GM13977 (cell line): ENCODE measurements at regions not wholly inside any gene's neighbourhood (a gene's known extent, or its start where the extent isn't known, plus 50 kb on each side); places are given as distances from the start of the nearest gene placed in this dataset.

Experiments used
- DNase-seq: peaks from one replicate; pipeline ENCODE4 v3.0.0; 2012; ENCODE audit warnings: low spot score
- in situ Hi-C: fragments of 300-500 bp; cut with MboI; formaldehyde crosslinking; loops from one replicate; pipeline ENCODE4 v1.12.0; 2022; ENCODE audit warnings: low sequenced_read_pairs, low pct_unique_long_range_greater_than_20kb, mixed read lengths, inconsistent platforms; ENCODE audit not compliant: unreplicated experiment
- TF ChIP-seq, protein P1 (sequence below): IDR thresholded peaks from 2 replicates; pipeline ENCODE4 v1.5.1; 2012; ENCODE audit warnings: mild to moderate bottlenecking, control low read depth; ENCODE audit not compliant: insufficient read depth; ENCODE audit errors: extremely low read depth, missing control alignments

DNA sequence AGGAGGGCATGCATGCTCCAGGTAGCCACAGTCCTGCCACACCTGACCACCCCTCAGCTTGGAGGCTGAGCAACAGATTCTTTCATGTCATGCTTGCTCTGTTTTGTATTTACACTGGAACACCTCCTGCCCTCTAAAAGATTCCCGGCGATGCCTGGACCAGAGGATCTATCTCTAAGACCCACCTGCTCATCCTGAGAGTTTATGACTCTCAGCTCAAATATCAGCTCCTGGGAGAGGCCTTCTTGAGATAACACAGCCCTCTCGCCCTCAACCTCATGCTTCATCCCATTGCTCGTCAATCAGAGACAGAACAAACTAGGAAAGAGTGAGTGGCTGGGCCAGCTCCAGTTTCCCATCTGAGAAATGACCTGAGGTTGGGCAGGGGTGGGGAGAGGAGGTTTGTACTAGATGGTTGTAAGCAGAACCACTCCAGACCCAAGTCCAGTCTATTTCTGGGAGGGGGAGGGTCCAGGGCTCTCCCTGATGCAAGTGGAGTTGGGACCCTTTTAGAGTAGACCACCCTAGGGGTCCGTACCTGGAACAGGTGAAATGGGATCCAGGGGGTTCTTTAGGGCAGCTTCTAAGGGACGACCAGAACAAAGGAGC is 524.5 kb downstream of the MATN1 start:
- no peak for DNase-seq
- TF ChIP-seq, protein P1, sequence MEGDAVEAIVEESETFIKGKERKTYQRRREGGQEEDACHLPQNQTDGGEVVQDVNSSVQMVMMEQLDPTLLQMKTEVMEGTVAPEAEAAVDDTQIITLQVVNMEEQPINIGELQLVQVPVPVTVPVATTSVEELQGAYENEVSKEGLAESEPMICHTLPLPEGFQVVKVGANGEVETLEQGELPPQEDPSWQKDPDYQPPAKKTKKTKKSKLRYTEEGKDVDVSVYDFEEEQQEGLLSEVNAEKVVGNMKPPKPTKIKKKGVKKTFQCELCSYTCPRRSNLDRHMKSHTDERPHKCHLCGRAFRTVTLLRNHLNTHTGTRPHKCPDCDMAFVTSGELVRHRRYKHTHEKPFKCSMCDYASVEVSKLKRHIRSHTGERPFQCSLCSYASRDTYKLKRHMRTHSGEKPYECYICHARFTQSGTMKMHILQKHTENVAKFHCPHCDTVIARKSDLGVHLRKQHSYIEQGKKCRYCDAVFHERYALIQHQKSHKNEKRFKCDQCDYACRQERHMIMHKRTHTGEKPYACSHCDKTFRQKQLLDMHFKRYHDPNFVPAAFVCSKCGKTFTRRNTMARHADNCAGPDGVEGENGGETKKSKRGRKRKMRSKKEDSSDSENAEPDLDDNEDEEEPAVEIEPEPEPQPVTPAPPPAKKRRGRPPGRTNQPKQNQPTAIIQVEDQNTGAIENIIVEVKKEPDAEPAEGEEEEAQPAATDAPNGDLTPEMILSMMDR, result no peak
- in situ Hi-C loops, result no loop called here

DNA sequence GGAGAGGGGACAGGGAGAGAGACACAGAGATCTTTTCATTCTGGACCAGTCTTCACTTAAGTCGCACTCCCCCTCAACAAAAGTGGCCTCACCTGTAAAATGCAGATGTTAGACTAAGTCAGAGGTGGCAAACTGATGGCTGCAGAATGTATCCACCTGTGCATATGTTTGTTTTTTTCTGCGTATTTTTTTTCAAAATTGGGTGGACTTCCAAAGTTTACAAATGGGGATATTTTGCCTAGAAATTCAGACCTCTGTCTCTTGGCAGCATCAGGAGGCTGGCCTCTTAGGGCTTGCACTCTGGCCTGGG is 525.0 kb downstream of the MATN1 start:
- no peak for DNase-seq
- in situ Hi-C loops, result no loop called here
- TF ChIP-seq, protein P1, result no peak

DNA sequence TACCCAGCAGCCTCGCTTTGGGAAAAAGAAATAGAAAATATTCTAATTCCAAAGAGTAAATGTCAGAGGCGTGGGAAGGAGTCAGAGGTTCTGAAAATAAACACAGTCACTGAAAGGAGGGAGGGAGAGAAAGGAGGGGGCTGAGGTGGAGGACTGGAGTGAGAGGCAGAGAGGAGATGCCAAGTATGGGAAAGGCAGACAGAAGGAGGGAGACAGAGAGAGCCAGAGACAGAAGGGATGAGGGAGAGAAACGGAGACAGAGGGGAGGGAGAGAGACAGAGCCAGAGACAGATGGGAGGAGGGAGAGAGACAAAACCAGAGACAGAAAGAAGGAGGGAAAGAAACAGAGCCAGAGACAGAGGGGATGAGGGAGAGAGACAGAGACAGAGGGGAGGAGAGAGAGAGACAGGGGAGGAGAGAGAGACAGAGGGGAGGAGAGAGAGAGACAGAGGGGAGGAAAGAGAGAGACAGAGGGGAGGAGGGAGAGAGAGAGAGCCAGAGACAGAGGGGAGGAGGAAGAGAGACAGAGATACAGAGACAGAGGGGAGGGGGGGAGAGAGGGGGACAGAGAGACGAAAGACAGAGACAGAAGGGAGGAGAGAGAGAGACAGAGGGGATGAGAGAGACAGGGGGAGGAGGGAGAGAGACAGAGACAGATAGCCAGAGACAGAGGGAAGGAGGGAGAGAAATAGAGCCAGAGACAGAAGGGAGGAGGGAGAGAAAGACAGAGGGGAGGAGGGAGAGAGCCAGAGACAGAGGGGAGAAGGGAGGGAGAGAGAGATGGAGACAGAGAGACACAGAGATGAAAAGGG is 525.5 kb downstream of the MATN1 start:
- in situ Hi-C loops, result no loop called here
- TF ChIP-seq, protein P1, result no peak
- DNase-seq, result no peak

DNA sequence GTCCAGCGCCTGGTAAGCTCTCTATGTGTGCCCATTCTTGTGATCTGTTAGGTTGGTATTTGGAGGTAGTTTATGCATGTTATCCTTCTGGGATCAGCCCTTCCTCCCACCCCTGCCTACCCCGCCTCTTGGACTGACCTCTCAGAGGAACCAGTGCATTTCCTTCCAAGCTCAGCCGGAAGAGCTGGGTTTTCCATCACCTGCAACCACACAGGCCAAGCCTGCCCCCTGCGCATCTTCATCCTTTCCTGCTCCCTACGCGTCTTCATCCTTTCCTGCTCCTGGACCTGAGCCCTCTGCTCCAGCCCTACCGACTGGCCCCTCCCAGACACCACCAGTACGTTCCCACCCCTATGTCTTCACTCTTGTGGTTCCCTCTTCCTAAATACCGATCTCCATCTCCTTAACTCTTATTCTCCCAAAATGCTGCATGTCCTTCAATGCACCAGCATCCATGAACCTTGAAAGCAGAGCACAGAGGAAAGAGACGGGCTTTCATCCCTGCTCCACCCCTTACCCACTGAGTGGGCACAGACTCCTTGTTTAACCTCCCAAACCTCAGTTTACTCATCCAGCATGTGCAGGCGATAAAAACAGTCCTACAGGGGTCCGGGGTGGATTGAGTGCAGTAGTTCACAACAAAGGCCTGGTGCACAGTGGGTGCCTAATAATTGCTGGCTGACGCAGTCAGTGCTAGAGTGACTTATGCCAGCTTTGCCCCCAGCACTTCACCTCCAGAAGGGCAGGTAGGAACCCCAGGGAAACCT is 526.3 kb downstream of the MATN1 start:
- in situ Hi-C loops, result no loop called here
- TF ChIP-seq, protein P1, result no peak
- no peak for DNase-seq

DNA sequence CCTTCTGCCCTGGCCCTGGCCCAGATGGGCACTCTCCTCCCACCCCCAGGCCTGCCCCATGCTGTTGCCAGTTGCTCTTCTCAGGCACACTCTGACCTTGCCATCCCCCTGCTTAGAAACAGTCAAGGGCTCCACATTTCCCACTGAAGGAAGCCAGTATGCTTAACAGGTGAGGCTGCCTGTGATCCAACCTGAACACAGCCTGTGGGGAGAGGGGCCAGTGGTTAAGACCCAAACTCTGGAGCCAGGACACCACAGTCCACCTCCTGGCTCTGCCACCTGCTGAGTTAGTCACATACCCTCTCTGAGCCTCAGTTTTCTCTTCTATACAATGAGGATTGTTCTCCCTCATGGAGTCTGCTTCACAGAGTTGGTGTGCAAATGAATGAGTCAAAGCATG is 526.9 kb downstream of the MATN1 start:
- TF ChIP-seq, protein P1, result no peak
- in situ Hi-C loops, result no loop called here
- no peak for DNase-seq

DNA sequence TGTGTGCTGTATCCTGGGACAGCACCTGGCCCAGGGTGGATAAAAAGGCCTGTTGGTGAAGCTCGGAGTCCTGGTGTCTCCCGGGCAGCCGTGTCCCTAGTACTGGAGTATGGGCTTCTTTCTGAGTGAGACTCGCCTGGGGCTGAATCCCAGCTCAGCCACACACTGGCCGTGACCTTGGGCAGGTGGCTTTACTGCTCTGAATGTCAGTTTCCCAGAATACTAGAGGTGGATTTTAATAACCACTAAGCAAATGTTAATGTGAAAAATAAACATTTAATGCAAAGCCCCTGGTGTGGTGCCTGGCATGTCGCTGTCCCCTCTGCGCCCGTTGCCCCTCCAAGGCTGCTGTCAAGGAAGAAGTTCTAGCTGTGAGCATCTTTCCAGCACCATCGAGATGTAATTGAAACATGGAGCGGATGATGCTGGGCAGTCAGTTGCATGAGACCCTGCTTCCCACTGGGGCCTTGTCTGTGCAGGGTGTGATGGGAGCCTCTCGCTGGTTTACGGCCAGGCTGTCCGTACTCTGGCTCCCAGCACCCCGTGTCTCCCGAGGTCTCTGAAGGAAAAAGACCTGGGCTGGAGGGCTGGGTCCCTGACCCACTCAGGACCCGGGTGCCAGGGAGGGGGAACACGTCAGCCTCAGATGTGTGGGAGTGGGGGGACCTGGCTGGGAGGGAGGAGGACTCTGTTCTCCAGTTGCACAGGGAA is 527.8 kb downstream of the MATN1 start:
- in situ Hi-C loops, result no loop called here
- no peak for DNase-seq
- TF ChIP-seq, protein P1, result no peak
